Osteoblast (primary cell): ENCODE measurements at regions not wholly inside any gene's neighbourhood (a gene's known extent, or its start where the extent isn't known, plus 50 kb on each side); places are given as distances from the start of the nearest gene placed in this dataset.

Experiments used
- DNase-seq: peaks from one replicate; pipeline ENCODE4 v3.0.0; 2011; ENCODE audit warnings: low spot score, mixed read lengths; ENCODE audit not compliant: insufficient read length; ENCODE audit errors: missing footprints
- H2AFZ ChIP-seq: 2 replicates; pipeline ENCODE4 v1.6.0; 2011; ENCODE audit warnings: mild to moderate bottlenecking, low read length
- H3K27ac ChIP-seq: 2 replicates; pipeline ENCODE4 v1.5.1; 2011; ENCODE audit warnings: mild to moderate bottlenecking, low read depth, low read length, moderate library complexity
- H3K27me3 ChIP-seq: 2 replicates; pipeline ENCODE4 v1.6.0; 2012; ENCODE audit warnings: mild to moderate bottlenecking, control low read depth, inconsistent platforms, low read length, moderate library complexity; ENCODE audit not compliant: insufficient read depth
- H3K36me3 ChIP-seq: 2 replicates; pipeline ENCODE4 v1.5.1; 2011; ENCODE audit warnings: mild to moderate bottlenecking, low read length, control low read depth, moderate library complexity; ENCODE audit not compliant: insufficient read depth
- H3K4me1 ChIP-seq: 2 replicates; pipeline ENCODE4 v1.5.1; 2011; ENCODE audit warnings: mild to moderate bottlenecking, low read length, control low read depth, moderate library complexity; ENCODE audit not compliant: insufficient read depth
- H3K4me2 ChIP-seq: 2 replicates; pipeline ENCODE4 v1.6.0; 2011; ENCODE audit warnings: mild to moderate bottlenecking, low read length; ENCODE audit not compliant: insufficient read depth
- H3K4me3 ChIP-seq: fragments of 200-600 bp; sonication (generic); 3 replicates; pipeline ENCODE4 v1.5.1; 2012; ENCODE audit warnings: mild to moderate bottlenecking, low read length, inconsistent platforms; ENCODE audit not compliant: insufficient read depth
- H3K79me2 ChIP-seq: 2 replicates; pipeline ENCODE4 v1.6.0; 2012; ENCODE audit warnings: mild to moderate bottlenecking, low read length, control low read depth, inconsistent platforms; ENCODE audit not compliant: insufficient read depth
- H3K9me3 ChIP-seq: 2 replicates; pipeline ENCODE4 v1.5.1; 2011; ENCODE audit warnings: low read depth, low read length, control low read depth
- H4K20me1 ChIP-seq: 2 replicates; pipeline ENCODE4 v1.6.0; 2012; ENCODE audit warnings: mild to moderate bottlenecking, low read length, control low read depth; ENCODE audit not compliant: insufficient read depth
- CTCF ChIP-seq: IDR thresholded peaks from 2 replicates; pipeline ENCODE4 v1.5.1; 2011; ENCODE audit warnings: mild to moderate bottlenecking, low read depth, low read length, moderate library complexity; ENCODE audit errors: extremely low read depth

- Histone ChIP-seq H3K4me1 (peaks cover 2% of the 10 kb centered on the region), H3K27me3 (no peaks in the 10 kb centered on the region), H3K9me3 (no peaks in the 10 kb centered on the region), H3K4me3 (no peak overlapping the region), H3K36me3 (no peaks in the 10 kb centered on the region), H3K27ac (no peak overlapping the region), H3K79me2 (no peaks in the 10 kb centered on the region), H4K20me1 (no peaks in the 10 kb centered on the region), H3K4me2 (no peak overlapping the region), H2AFZ (no peak overlapping the region)
- peak; percentile 80 for DNase-seq
- no peak for TF ChIP-seq CTCF
These were observed 84.5 kb upstream of the FYN start for GRCh38 chr6:111957623-111958315.

GRCh38 chr6:111958534-111958933, 85.3 kb upstream of the FYN start:
- DNase-seq = no peak
- H3K27me3 ChIP-seq = no peaks in the 10 kb centered on the region
- peak overlapping the region; percentile 56 for H2AFZ ChIP-seq
- no peaks in the 10 kb centered on the region for H3K9me3 ChIP-seq
- H3K79me2 ChIP-seq = no peaks in the 10 kb centered on the region
- peak overlapping the region; percentile 44 for H3K4me2 ChIP-seq
- no peak for TF ChIP-seq CTCF
- H4K20me1 ChIP-seq = no peaks in the 10 kb centered on the region
- H3K27ac ChIP-seq = no peak overlapping the region
- no peaks in the 10 kb centered on the region for H3K36me3 ChIP-seq
- peaks cover 2% of the 10 kb centered on the region for H3K4me1 ChIP-seq
- H3K4me3 ChIP-seq = no peak overlapping the region

- H3K79me2 ChIP-seq = no peaks in the 10 kb centered on the region
- no peaks in the 10 kb centered on the region for H4K20me1 ChIP-seq
- no peak for TF ChIP-seq CTCF
- H3K27ac ChIP-seq = no peak overlapping the region
- no peak overlapping the region for H3K4me2 ChIP-seq
- H2AFZ ChIP-seq = no peak overlapping the region
- no peaks in the 10 kb centered on the region for H3K9me3 ChIP-seq
- no peaks in the 10 kb centered on the region for H3K36me3 ChIP-seq
- no peaks in the 10 kb centered on the region for H3K27me3 ChIP-seq
- H3K4me1 ChIP-seq = peaks cover 2% of the 10 kb centered on the region
- no peak for DNase-seq
- H3K4me3 ChIP-seq = no peak overlapping the region
These were observed 86.5 kb upstream of the FYN start for GRCh38 chr6:111959766-111960165.

- H3K27ac ChIP-seq = no peak overlapping the region
- H3K9me3 ChIP-seq = no peaks in the 10 kb centered on the region
- H3K4me2 ChIP-seq = no peak overlapping the region
- no peak overlapping the region for H2AFZ ChIP-seq
- no peaks in the 10 kb centered on the region for H3K79me2 ChIP-seq
- H3K4me3 ChIP-seq = no peak overlapping the region
- no peak for DNase-seq
- H4K20me1 ChIP-seq = no peaks in the 10 kb centered on the region
- H3K4me1 ChIP-seq = peaks cover 9% of the 10 kb centered on the region
- H3K27me3 ChIP-seq = no peaks in the 10 kb centered on the region
- H3K36me3 ChIP-seq = no peaks in the 10 kb centered on the region
- no peak for TF ChIP-seq CTCF
These were observed 86.8 kb upstream of the CCN6 start for GRCh38 chr6:111967131-111967530.
